ENCODE measurements at regions not wholly inside any gene's neighbourhood (a gene's known extent, or its start where the extent isn't known, plus 50 kb on each side); places are given as distances from the start of the nearest gene placed in this dataset.

GRCh38 chrX:45952030-45952429 lies 593.2 kb downstream of the ZNF674 start:
- H3K9me3 Mint-ChIP-seq (ENCODE audit: unreplicated experiment), result no peaks in the 10 kb centered on the region
- no peaks in the 10 kb centered on the region for H3K27me3 Mint-ChIP-seq (ENCODE audit: unreplicated experiment)
- H3K4me3 Mint-ChIP-seq (ENCODE audit: unreplicated experiment), result no peak overlapping the region
- H3K27ac Mint-ChIP-seq (ENCODE audit: unreplicated experiment), result no peak overlapping the region
- no peaks in the 10 kb centered on the region for H3K36me3 Mint-ChIP-seq (ENCODE audit: unreplicated experiment)
- DNase-seq (ENCODE audit: extremely low spot score, unreplicated experiment), result no peak
- no peak for TF ChIP-seq CTCF (IDR thresholded peaks at IDR 0.05)
- H3K4me1 Mint-ChIP-seq (ENCODE audit: unreplicated experiment), result no peaks in the 10 kb centered on the region

GRCh38 chrX:45935408-45935807 lies 609.8 kb downstream of the ZNF674 start:
- no peaks in the 10 kb centered on the region for H3K4me1 Mint-ChIP-seq (ENCODE audit: unreplicated experiment)
- no peak for DNase-seq (ENCODE audit: extremely low spot score, unreplicated experiment)
- H3K27me3 Mint-ChIP-seq (ENCODE audit: unreplicated experiment), result no peaks in the 10 kb centered on the region
- H3K27ac Mint-ChIP-seq (ENCODE audit: unreplicated experiment), result no peak overlapping the region
- no peak for TF ChIP-seq CTCF (IDR thresholded peaks at IDR 0.05)
- H3K36me3 Mint-ChIP-seq (ENCODE audit: unreplicated experiment), result no peaks in the 10 kb centered on the region
- no peak overlapping the region for H3K4me3 Mint-ChIP-seq (ENCODE audit: unreplicated experiment)
- no peaks in the 10 kb centered on the region for H3K9me3 Mint-ChIP-seq (ENCODE audit: unreplicated experiment)

- Mint-ChIP-seq H3K4me3 (ENCODE audit: unreplicated experiment) (no peak overlapping the region), H3K27me3 (ENCODE audit: unreplicated experiment) (no peaks in the 10 kb centered on the region), H3K36me3 (ENCODE audit: unreplicated experiment) (no peaks in the 10 kb centered on the region), H3K9me3 (ENCODE audit: unreplicated experiment) (no peaks in the 10 kb centered on the region), H3K27ac (ENCODE audit: unreplicated experiment) (no peak overlapping the region), H3K4me1 (ENCODE audit: unreplicated experiment) (no peaks in the 10 kb centered on the region)
- DNase-seq (ENCODE audit: extremely low spot score, unreplicated experiment), result no peak
- no peak for TF ChIP-seq CTCF (IDR thresholded peaks at IDR 0.05)
Measured at GRCh38 chrX:45912316-45912715, 632.9 kb downstream of the ZNF674 start.

GRCh38 chrX:45907786-45908185 lies 637.4 kb downstream of the ZNF674 start:
- Mint-ChIP-seq H3K27ac (ENCODE audit: unreplicated experiment) (no peak overlapping the region), H3K27me3 (ENCODE audit: unreplicated experiment) (no peaks in the 10 kb centered on the region), H3K9me3 (ENCODE audit: unreplicated experiment) (no peaks in the 10 kb centered on the region), H3K36me3 (ENCODE audit: unreplicated experiment) (no peaks in the 10 kb centered on the region), H3K4me1 (ENCODE audit: unreplicated experiment) (no peaks in the 10 kb centered on the region), H3K4me3 (ENCODE audit: unreplicated experiment) (no peak overlapping the region)
- TF ChIP-seq CTCF (IDR thresholded peaks at IDR 0.05), result no peak
- DNase-seq (ENCODE audit: extremely low spot score, unreplicated experiment), result no peak

- H3K27me3 Mint-ChIP-seq (ENCODE audit: unreplicated experiment), result no peaks in the 10 kb centered on the region
Measured at GRCh38 chrX:45903781-45904201, 641.4 kb downstream of the ZNF674 start.

More at GRCh38 chrX:45903781-45904201, 641.4 kb downstream of the ZNF674 start:
- H3K36me3 Mint-ChIP-seq (ENCODE audit: unreplicated experiment), result no peaks in the 10 kb centered on the region
- no peak for TF ChIP-seq CTCF (IDR thresholded peaks at IDR 0.05)
- H3K4me1 Mint-ChIP-seq (ENCODE audit: unreplicated experiment), result peaks cover 2% of the 10 kb centered on the region
- H3K9me3 Mint-ChIP-seq (ENCODE audit: unreplicated experiment), result no peaks in the 10 kb centered on the region
- no peak overlapping the region for H3K27ac Mint-ChIP-seq (ENCODE audit: unreplicated experiment)
- no peak for DNase-seq (ENCODE audit: extremely low spot score, unreplicated experiment)
- H3K4me3 Mint-ChIP-seq (ENCODE audit: unreplicated experiment), result no peak overlapping the region
